K562 (cell line): ENCODE measurements at regions not wholly inside any gene's neighbourhood (a gene's known extent, or its start where the extent isn't known, plus 50 kb on each side); places are given as distances from the start of the nearest gene placed in this dataset.

Source experiments
- ATAC-seq: fragments of 200-7000 bp; cut with Tn5 transposase; 3 replicates; pipeline ENCODE4 v1.9.1; 2020; ENCODE audit warnings: moderate library complexity
- BruUV-seq: library from RNA; stranded (reverse); fragments of 400-500 nt; replicated peaks from 2 replicates; lab custom pipeline; 2021; lab: Mats Ljungman, UMichigan
- CTCF ChIA-PET: fragments of 300-600 bp; formaldehyde crosslinking; extraction: SDS; loops from one replicate; lab custom pipeline; 2021; ENCODE audit warnings: low intra/inter-chr PET ratio; lab: Yijun Ruan, JAX
- POLR2A ChIA-PET: fragments of 300-600, 350-650 bp; sonication (Branson Sonifier 250); formaldehyde crosslinking; extraction: SDS; loops from one replicate; lab custom pipeline; 2021; ENCODE audit warnings: antibody characterized with exemption, inconsistent platforms; lab: Yijun Ruan, JAX
- DNase-seq, 4 experiments: peaks; one replicate each; pipeline versions ENCODE4 v3.0.0 to v3.0.0-alpha.2; 2011 to 2018; ENCODE audit warnings: low spot score in 3 of 4, mixed read lengths in 3 of 4; ENCODE audit errors: extremely low read depth in 1 of 4
- FAIRE-seq: peaks from 2 replicates; lab custom pipeline; 2011; peaks lifted over from hg19 to GRCh38; lab: Jason Lieb, UNC
- H2AFZ ChIP-seq: 2 replicates; pipeline ENCODE4 v1.6.0; 2011; ENCODE audit warnings: low read depth, low read length, control low read depth, inconsistent platforms
- H3K27ac ChIP-seq: fragments of 200-600 bp; 3 replicates; pipeline ENCODE4 v1.8.0; 2011; ENCODE audit warnings: low read depth, mild to moderate bottlenecking, control low read depth, inconsistent platforms, low read length, moderate library complexity, mixed read lengths; ENCODE audit errors: extremely low read depth
- H3K27me3 ChIP-seq, 2 experiments: fragments of 300-600 bp in 1 of 2; 2 replicates in 1 of 2; 3 replicates in 1 of 2; pipeline versions ENCODE4 v1.6.0 to v1.8.0; 2011; ENCODE audit warnings: inconsistent platforms in 2 of 2, low read length in 2 of 2, mild to moderate bottlenecking in 1 of 2, mixed read lengths in 1 of 2, moderate library complexity in 1 of 2; ENCODE audit not compliant: control insufficient read depth in 2 of 2, insufficient read depth in 2 of 2
- H3K36me3 ChIP-seq: fragments of 300-600 bp; 3 replicates; pipeline ENCODE4 v1.8.0; 2011; ENCODE audit warnings: mild to moderate bottlenecking, low read length, inconsistent platforms; ENCODE audit not compliant: control insufficient read depth, insufficient read depth
- H3K4me1 ChIP-seq, 2 experiments: fragments of 200-600 bp in 1 of 2; replicated peaks in 1 of 2; 2 replicates in 1 of 2; 3 replicates in 1 of 2; pipeline versions ENCODE4 v1.5.1 to v1.8.0; 2011; ENCODE audit warnings: inconsistent platforms in 2 of 2, low read length in 2 of 2, mild to moderate bottlenecking in 1 of 2, mixed read lengths in 1 of 2, moderate library complexity in 1 of 2; ENCODE audit not compliant: control insufficient read depth in 2 of 2, insufficient read depth in 2 of 2
- H3K4me2 ChIP-seq: 2 replicates; pipeline ENCODE4 v1.6.1; 2011; ENCODE audit warnings: low read length, control low read depth, inconsistent platforms, mixed read lengths; ENCODE audit not compliant: insufficient read depth
- H3K4me3 ChIP-seq: fragments of 200-600 bp; sonication (generic), shearing (Covaris generic); 2 replicates; pipeline ENCODE4 v1.5.1; 2016; ENCODE audit warnings: control low read depth, inconsistent platforms
- H3K79me2 ChIP-seq: fragments of 200-600 bp; 3 replicates; pipeline ENCODE4 v1.8.0; 2011; ENCODE audit warnings: low read length, inconsistent platforms; ENCODE audit not compliant: control insufficient read depth, insufficient read depth
- H3K9ac ChIP-seq, 2 experiments: 2 replicates each; pipeline versions ENCODE4 v1.6.0 to v1.6.1; 2011; ENCODE audit warnings: low read depth in 2 of 2, low read length in 2 of 2, control low read depth in 1 of 2, inconsistent platforms in 1 of 2, mild to moderate bottlenecking in 1 of 2, mixed read lengths in 1 of 2; ENCODE audit not compliant: insufficient read depth in 1 of 2
- H3K9me1 ChIP-seq: one replicate; pipeline ENCODE4 v1.6.0; 2011; ENCODE audit warnings: inconsistent platforms, mild to moderate bottlenecking, low read length, moderate library complexity; ENCODE audit not compliant: control insufficient read depth, insufficient read depth
- H3K9me3 ChIP-seq: replicated peaks from 2 replicates; pipeline ENCODE4 v1.5.1; 2011; ENCODE audit warnings: low read depth, low read length, inconsistent platforms; ENCODE audit not compliant: control insufficient read depth, insufficient read depth
- H4K20me1 ChIP-seq: replicated peaks from 2 replicates; pipeline ENCODE4 v1.6.1; 2011; ENCODE audit warnings: low read length, inconsistent platforms, mixed read lengths; ENCODE audit not compliant: control insufficient read depth, insufficient read depth
- CHAMP1 ChIP-seq: fragments of 450-650 bp; IDR thresholded peaks from 2 replicates; pipeline ENCODE4 v1.6.1; 2016; ENCODE audit warnings: mild to moderate bottlenecking
- CREB3L1 ChIP-seq: fragments of 450-650 bp; IDR thresholded peaks from 2 replicates; pipeline ENCODE4 v1.6.1; 2014; ENCODE audit warnings: low read depth, mild to moderate bottlenecking, moderate library complexity, borderline replicate concordance
- EHMT2 ChIP-seq: fragments of 450-650 bp; IDR thresholded peaks from 2 replicates; pipeline ENCODE4 v1.6.1; 2018; ENCODE audit warnings: antibody characterized with exemption
- MGA ChIP-seq: fragments of 450-650 bp; IDR thresholded peaks from 2 replicates; pipeline ENCODE4 v1.6.1; 2016; ENCODE audit warnings: mild to moderate bottlenecking, moderate library complexity
- RFX1 ChIP-seq: fragments of 450-650 bp; IDR thresholded peaks from 2 replicates; pipeline ENCODE4 v1.6.1; 2016; ENCODE audit warnings: mild to moderate bottlenecking, moderate library complexity
- SIN3B ChIP-seq: fragments of 450-650 bp; IDR thresholded peaks from 2 replicates; pipeline ENCODE4 v1.6.1; 2017; ENCODE audit warnings: low read depth, mild to moderate bottlenecking, moderate library complexity
- WGBS: fragments of 100-300 bp; shearing (Covaris generic); methylation state at CpG from one replicate; pipeline ENCODE4 v1.1.6; 2016; ENCODE audit warnings: low coverage, mixed read lengths; ENCODE audit not compliant: insufficient coverage; ENCODE audit errors: missing lambda C conversion rate; 5-methylcytosine and 5-hydroxymethylcytosine counted together
- in situ Hi-C: fragments of 300-500 bp; cut with MboI; formaldehyde crosslinking; loops from 4 replicates; pipeline ENCODE4 v1.15.0; 2018; ENCODE audit warnings: inconsistent platforms, mixed read lengths
- intact Hi-C: fragments of 100-400 bp; cut with micrococcal nuclease; formaldehyde crosslinking; loops from 2 replicates; pipeline ENCODE4 v1.14.2; 2022

- in situ Hi-C loops: no loop called here
- no peak for DNase-seq
- 0% methylated on average over 5 of the region's 5 CpGs for WGBS
- no peak for ATAC-seq
- H3K4me1 ChIP-seq: no peaks in the 10 kb centered on the region
- H4K20me1 ChIP-seq: no peaks in the 10 kb centered on the region
- no TSS peak for BruUV-seq
- no peak for FAIRE-seq
- H3K27ac ChIP-seq: no peak overlapping the region
- no peak overlapping the region for H3K9ac ChIP-seq
- no peak overlapping the region for H2AFZ ChIP-seq
- H3K9me3 ChIP-seq: no peaks in the 10 kb centered on the region
- intact Hi-C loops: no loop called here
- ChIA-PET CTCF (no interaction called here), POLR2A (no interaction called here)
- no peaks in the 10 kb centered on the region for H3K9me1 ChIP-seq
- no peak overlapping the region for H3K4me2 ChIP-seq
- H3K79me2 ChIP-seq: no peaks in the 10 kb centered on the region
- H3K36me3 ChIP-seq: no peaks in the 10 kb centered on the region
- H3K27me3 ChIP-seq: no peaks in the 10 kb centered on the region
- no peak overlapping the region for H3K4me3 ChIP-seq
- TF ChIP-seq SIN3B: no peak
- TF ChIP-seq CHAMP1: no peak
- TF ChIP-seq MGA: no peak
- TF ChIP-seq RFX1: no peak
- no peak for TF ChIP-seq EHMT2
- no peak for TF ChIP-seq CREB3L1
Measured at GRCh38 chr5:51995773-51996306, 612.6 kb downstream of the ISL1 start.
